Testis (tissue), 2 donors: ENCODE measurements at regions not wholly inside any gene's neighbourhood (a gene's known extent, or its start where the extent isn't known, plus 50 kb on each side); places are given as distances from the start of the nearest gene placed in this dataset.
A peak's percentile ranks its signal among the peaks of the same experiment; 100 is the strongest.

Experiments used
- DNase-seq: peaks from one replicate; pipeline ENCODE4 v3.0.0-alpha.2; 2019
- H3K27ac ChIP-seq, 2 donors: fragments of 200-600 bp; sonication (generic); one replicate each; pipeline ENCODE4 v1.5.1; 2019
- H3K27me3 ChIP-seq: fragments of 200-600 bp; sonication (generic); one replicate; pipeline ENCODE4 v1.5.1; 2019
- H3K36me3 ChIP-seq: fragments of 200-600 bp; sonication (generic); one replicate; pipeline ENCODE4 v1.5.1; 2017; ENCODE audit warnings: low read depth; ENCODE audit errors: missing control alignments
- H3K4me1 ChIP-seq: fragments of 200-600 bp; sonication (generic); one replicate; pipeline ENCODE4 v1.5.1; 2019
- H3K4me3 ChIP-seq, 2 donors: fragments of 200-600 bp; sonication (generic); one replicate each; pipeline ENCODE4 v1.5.1; 2017 to 2019
- H3K9me3 ChIP-seq: fragments of 200-600 bp; sonication (generic); one replicate; pipeline ENCODE4 v1.5.1; 2017
- POLR2A ChIP-seq: fragments of 450-650 bp; IDR thresholded peaks from one replicate; pipeline ENCODE4 v1.6.1; 2017; ENCODE audit warnings: antibody characterized with exemption, mild to moderate bottlenecking, moderate library complexity
- WGBS, 2 donors: methylation state at CpG; one replicate each; pipeline ENCODE4 v1.1.5; 2018; 5-methylcytosine and 5-hydroxymethylcytosine counted together
- intact Hi-C: fragments of 100-400 bp; cut with DNase I; formaldehyde crosslinking; loops from one replicate; pipeline ENCODE4 v1.15.1; 2023; ENCODE audit warnings: low total_unique reads
- TF ChIP-seq, protein P1 (sequence below), 3 experiments: fragments of 450-650 bp in 2 of 3; fragments of 200-600 bp in 1 of 3; sonication (generic) in 1 of 3; IDR thresholded peaks; one replicate each; pipeline ENCODE4 v1.5.1; 2016 to 2019; ENCODE audit warnings: antibody characterized with exemption in 3 of 3, mild to moderate bottlenecking in 2 of 3, moderate library complexity in 1 of 3

DNA sequence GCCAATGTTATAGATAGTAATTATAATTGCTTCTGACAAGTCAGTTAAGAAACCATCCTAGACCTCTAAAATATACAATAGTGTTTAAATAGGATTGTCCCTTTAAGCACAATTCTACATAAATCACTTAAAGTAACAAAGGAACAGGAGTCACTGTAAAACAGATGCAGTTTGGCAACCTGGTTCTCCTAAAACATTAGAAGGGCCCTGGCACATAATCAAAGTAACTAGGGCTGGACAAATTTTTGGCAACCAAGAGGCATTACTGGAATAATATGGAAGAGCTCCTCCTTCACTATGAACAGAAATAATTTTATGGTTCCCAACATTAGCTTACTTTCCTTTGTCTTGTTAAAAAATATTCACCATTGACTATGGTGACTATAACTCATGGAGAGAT lies 75.0 kb upstream of the CCDC160 start:
- Histone ChIP-seq H3K36me3 (no peaks in the 10 kb centered on the region), H3K4me1 (no peaks in the 10 kb centered on the region), H3K9me3 (no peaks in the 10 kb centered on the region), H3K27ac (no peak overlapping the region), H3K27me3 (no peaks in the 10 kb centered on the region), H3K4me3 (no peak overlapping the region)
- DNase-seq = no peak
- intact Hi-C loops = no loop called here
- TF ChIP-seq POLR2A = no peak
- TF ChIP-seq, protein P1, sequence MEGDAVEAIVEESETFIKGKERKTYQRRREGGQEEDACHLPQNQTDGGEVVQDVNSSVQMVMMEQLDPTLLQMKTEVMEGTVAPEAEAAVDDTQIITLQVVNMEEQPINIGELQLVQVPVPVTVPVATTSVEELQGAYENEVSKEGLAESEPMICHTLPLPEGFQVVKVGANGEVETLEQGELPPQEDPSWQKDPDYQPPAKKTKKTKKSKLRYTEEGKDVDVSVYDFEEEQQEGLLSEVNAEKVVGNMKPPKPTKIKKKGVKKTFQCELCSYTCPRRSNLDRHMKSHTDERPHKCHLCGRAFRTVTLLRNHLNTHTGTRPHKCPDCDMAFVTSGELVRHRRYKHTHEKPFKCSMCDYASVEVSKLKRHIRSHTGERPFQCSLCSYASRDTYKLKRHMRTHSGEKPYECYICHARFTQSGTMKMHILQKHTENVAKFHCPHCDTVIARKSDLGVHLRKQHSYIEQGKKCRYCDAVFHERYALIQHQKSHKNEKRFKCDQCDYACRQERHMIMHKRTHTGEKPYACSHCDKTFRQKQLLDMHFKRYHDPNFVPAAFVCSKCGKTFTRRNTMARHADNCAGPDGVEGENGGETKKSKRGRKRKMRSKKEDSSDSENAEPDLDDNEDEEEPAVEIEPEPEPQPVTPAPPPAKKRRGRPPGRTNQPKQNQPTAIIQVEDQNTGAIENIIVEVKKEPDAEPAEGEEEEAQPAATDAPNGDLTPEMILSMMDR (IDR thresholded peaks at IDR 0.05) = no peak

DNA sequence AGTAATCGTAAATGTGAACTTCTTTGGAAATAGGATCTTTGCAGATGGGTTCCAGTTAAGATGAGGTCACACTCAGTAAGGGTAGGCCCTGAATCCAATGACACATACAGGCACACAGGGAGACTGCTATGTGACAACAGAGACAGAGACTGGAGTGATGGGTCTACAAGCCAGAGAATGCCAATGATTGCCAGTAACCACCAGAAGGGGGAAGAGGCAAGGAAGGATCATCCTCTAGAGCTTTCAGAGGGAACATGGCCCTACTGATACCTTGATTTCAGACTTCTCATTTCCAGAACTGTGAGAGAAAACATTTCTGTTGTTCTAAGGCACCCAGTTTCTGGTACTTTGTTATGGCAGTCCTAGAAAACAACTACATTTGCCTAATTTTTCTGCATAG lies 73.1 kb upstream of the CCDC160 start:
- WGBS, 2 donors = 100% methylated on average over 1 of the region's 1 CpG
- intact Hi-C loops = no loop called here
- no peaks in the 10 kb centered on the region for H3K27me3 ChIP-seq
- no peaks in the 10 kb centered on the region for H3K36me3 ChIP-seq
- no peaks in the 10 kb centered on the region for H3K4me1 ChIP-seq
- H3K9me3 ChIP-seq = no peaks in the 10 kb centered on the region
- H3K27ac ChIP-seq = no peak overlapping the region
- no peak for DNase-seq
- TF ChIP-seq, protein P1 (IDR thresholded peaks at IDR 0.05) = no peak
- H3K4me3 ChIP-seq = no peak overlapping the region

DNA sequence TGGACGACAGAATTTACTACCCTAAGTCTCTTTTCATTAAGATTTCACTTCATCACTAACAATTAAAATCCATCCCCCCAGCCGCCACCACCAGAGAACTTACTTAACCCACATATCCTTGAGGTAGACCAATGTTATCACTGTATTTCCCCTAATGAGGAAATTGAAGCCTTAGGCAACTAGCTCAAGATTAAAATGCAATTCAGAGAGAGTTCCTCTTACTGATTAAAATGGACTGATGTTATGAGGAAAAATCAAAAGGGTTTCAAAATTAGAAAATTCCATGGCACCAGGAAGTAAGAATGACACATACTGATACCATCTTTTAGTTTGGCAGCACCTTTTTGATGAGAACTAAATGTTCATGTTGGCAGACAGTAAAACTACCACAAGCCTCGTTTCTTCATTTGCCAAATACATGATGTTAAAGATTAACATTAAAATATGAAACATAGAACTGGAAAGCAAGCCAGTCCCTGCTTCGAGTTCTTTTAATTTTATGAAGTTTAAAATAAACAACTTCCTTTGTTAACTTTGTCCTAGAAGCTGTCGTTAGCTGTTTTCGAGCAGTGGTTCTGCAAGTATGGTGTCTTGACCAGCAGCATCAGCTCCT lies 69.3 kb upstream of the CCDC160 start:
- DNase-seq = no peak
- intact Hi-C loops = no loop called here

DNA sequence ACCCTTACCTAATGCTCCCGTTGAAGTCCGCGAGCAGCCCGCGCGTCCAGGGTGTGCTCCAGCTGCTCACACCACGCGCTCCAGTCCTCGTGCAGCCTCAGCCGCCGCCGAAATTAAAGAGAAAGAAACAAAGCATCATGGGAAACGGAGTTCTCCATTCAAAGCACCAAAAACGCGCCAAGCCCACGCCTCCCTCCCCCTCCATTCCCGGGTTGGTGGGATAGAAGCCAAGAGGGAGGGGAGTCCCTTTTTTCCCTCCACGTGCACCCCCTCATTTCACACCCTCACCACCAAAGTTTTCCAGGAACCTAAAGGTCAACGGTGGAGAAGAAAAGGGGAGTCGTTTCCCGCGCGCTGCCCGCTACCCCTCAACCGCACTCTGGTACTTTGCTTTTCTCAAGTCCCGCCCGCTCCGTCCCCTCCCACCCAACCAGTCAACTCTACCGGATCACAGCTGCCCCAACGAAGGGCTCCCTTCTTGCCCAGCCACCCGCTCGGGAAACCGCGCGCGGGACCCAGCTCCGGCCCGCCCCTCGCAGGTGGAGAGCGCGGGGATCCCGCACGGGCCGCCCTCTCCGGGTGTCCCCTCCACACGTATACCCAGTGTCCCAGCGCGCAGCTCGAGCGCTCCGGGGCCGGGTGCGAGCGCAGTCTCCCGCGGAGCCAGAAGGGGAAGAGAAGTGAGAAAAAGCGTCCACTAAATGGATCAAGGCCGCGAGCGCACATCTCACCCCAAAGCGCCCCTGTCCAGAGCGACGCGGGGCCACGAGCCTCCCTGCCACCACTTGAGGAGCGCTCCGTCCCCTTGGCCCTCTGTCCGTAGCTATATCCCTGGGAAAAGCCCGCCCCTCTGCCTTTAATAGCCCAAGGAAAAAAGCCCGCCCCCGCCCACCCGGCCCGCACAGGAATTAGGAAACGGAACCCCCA lies 65.1 kb upstream of the CCDC160 start:
- H3K36me3 ChIP-seq = no peaks in the 10 kb centered on the region
- 0 to 1% methylated on average over 5 to 41 of the region's 74 CpGs for WGBS, 2 donors
- H3K27ac ChIP-seq = no peak overlapping the region
- H3K4me3 ChIP-seq = peak overlapping the region; percentile 26 to 51
- peak; percentile 45 for DNase-seq
- intact Hi-C loops = no loop called here
- TF ChIP-seq, protein P1 (IDR thresholded peaks at IDR 0.05) = no peak
- TF ChIP-seq POLR2A = no peak
- no peaks in the 10 kb centered on the region for H3K27me3 ChIP-seq
- H3K9me3 ChIP-seq = no peaks in the 10 kb centered on the region
- H3K4me1 ChIP-seq = no peaks in the 10 kb centered on the region

More for the DNA sequence above, 69.3 kb upstream of the CCDC160 start:
- WGBS, 2 donors = 75 to 76% methylated on average over 6 of the region's 6 CpGs
- H3K36me3 ChIP-seq = no peaks in the 10 kb centered on the region
- H3K27ac ChIP-seq = no peak overlapping the region
- H3K4me3 ChIP-seq = no peak overlapping the region
- H3K27me3 ChIP-seq = no peaks in the 10 kb centered on the region
- no peaks in the 10 kb centered on the region for H3K9me3 ChIP-seq
- TF ChIP-seq POLR2A = no peak
- TF ChIP-seq, protein P1 (IDR thresholded peaks at IDR 0.05) = no peak
- no peaks in the 10 kb centered on the region for H3K4me1 ChIP-seq
